SIG-M5 treated with dmso at 0.1 percent for 504 hours (cell line): ENCODE measurements at regions not wholly inside any gene's neighbourhood (a gene's known extent, or its start where the extent isn't known, plus 50 kb on each side); places are given as distances from the start of the nearest gene placed in this dataset.

Experiments used
- DNase-seq: peaks from one replicate; lab custom pipeline; 2025; ENCODE audit not compliant: unreplicated experiment; lab: John Stamatoyannopoulos, UW

- no peak for DNase-seq
Observed at GRCh38 chr22:49324527-49325491, 502.9 kb downstream of the BRD1 start.

DNA sequence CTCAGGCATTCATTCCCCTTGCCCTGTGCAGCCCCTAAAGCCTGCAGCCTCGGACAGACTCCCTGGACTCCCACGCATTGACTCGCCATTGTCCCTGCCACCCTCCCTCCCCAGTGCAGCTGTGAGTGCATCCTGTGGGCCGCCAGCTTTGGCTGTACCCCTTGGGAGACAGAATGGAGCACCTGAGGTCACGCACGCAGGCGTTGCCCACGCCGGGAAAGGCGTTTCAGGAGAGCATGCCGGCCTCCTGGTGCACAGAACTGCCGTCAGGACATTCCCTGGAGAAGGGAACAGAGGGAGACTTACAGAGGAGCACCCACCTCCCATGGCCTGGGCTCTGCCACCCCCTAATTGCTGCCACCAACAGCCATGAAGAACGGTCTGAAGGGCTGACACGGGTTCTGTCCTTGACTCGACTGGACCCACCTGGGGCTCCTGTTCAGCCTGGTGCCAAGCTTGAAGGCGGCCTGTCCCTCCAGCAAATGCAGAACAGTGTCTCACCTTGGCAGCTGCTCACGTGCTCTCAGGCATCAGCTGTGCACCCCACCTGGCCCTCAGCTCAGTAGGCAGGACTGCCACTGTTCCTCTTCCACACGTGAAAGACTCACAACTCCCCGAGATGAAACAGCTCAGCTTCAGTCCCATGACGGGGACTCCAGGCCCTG is 503.8 kb downstream of the BRD1 start:
- DNase-seq: no peak

DNA sequence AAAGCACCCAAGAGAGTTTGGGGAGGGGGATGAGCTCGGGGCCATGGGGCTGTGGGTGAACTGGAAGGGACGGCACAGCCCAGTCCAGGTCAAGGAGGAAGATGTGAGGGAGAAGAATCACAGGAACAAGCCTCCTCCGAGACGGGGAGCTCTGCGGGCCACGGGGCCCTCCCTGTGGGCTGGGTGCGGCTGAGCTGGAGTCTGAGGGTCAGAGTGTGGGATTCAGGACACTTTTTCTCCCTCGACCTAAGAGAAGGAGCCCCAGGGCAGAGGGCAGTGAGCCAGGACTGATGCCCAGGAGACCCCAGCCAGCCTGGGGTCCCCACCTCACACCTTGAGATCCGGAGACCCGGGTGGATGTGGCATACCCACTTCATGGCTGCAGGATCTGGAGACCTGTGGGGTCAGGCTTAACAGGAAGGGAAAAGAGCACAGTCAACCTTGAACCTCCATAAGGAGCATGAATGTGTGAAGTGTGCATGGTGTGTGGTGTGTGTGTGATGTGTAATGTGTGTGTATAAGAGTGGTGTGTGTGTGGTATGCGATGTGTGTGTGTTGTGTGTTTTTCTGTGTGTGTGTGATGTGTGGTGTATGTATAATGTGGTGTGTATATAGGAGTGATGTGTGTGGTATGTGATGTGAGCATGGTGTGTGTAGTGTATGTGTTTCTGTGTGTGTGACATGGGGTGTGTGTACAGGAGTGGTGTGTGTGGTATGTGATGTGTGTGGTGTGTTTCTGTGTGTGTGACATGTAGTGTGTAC is 504.6 kb downstream of the BRD1 start:
- no peak for DNase-seq

DNA sequence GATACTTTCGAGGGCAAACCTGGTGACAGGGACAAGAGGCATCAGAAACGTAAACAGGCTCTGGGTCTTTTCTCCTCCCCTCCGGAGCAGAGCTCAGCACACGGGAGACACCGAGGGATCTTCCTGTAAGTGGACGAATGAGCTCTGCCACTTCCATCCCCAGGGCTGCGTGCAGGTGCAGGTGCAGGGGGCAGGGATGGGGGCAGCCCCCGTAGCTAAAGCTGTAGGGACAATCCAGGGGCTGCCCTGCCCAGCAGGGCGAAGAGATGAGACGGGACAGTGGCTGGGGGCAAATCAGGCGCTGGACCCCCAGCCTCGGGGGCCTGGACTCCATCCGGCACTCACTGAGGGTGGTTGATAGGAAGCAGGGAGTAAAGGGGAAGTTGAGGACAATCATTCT is 505.4 kb downstream of the BRD1 start:
- DNase-seq: no peak

GRCh38 chr22:49321477-49322055 is 506.1 kb downstream of the BRD1 start:
- no peak for DNase-seq

DNA sequence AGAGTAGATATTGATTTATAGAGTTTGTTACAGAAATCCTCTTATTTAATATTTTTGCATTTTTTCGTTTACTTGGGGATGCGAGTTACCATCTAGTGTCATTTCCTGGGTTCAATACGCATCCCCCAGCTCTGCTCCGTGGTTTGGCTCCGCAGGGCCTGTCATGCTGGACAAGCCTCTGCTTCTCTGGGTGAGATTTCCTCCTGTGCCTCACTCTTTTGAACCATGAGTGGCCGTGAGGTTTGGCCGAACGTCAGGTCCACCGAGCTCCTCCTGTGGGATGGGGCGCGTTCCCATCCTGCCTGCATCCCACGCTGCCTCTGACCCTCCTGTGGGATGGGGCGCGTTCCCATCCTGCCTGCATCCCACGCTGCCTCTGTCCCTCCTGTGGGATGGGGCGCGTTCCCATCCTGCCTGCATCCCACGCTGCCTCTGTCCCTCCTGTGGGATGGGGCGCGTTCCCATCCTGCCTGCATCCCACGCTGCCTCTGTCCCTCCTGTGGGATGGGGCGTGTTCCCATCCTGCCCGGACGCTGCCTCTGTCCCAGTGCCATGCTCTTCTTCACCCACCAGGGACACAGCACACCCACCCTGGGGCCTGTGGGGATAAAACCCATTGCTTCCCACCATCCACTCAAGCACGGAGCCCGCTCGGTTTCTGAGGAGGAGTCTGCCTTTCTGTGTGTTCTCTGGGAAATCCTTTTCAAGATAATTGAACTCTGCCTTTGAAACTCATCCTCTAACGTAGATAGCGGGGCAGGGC is 506.8 kb downstream of the BRD1 start:
- DNase-seq: no peak

GRCh38 chr22:49317369-49317768 is 510.3 kb downstream of the BRD1 start:
- no peak for DNase-seq

GRCh38 chr22:49312601-49313000 is 515.1 kb downstream of the BRD1 start:
- no peak for DNase-seq

DNA sequence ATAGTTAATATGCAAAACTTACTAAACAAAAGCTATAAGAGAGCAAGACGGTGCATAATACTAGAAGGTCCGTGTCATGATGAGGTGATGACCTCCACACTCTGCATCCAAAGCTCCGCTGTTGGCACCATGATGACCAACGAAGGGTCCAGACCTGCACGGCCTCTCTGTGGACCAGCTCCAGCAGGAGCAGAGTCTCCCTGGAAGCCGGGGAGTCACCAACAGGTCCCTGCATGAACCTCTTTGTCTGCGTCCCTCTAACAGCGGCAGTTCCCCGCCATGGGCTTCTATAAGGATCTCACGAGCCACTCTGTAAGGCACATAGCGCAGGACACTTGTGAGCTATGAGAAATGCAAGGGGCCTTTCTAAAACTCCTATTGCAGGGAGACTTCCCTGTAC is 517.3 kb downstream of the BRD1 start:
- DNase-seq: no peak

DNA sequence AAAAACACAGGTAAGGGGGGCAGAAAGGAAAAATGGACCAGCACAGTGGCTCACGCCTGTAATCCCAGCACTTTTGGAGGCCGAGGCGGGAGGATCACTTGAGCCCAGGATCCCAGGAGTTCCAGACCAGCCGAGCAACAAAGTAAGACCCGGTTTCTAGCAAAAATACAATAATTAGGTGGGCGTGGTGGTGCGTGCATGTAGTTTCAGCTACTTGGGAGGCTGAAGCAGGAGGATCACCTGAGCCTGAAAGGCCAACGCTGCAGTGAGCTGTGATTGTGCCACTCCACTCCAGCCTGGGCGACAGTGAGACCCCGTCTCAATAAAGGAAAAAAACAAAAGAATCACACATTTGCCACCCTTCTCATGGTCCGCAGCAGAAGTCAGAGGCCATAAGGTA is 519.4 kb downstream of the BRD1 start:
- DNase-seq: no peak

GRCh38 chr22:49307870-49308269 is 519.8 kb downstream of the BRD1 start:
- DNase-seq: no peak

GRCh38 chr22:49307481-49307830 is 520.2 kb downstream of the BRD1 start:
- no peak for DNase-seq

DNA sequence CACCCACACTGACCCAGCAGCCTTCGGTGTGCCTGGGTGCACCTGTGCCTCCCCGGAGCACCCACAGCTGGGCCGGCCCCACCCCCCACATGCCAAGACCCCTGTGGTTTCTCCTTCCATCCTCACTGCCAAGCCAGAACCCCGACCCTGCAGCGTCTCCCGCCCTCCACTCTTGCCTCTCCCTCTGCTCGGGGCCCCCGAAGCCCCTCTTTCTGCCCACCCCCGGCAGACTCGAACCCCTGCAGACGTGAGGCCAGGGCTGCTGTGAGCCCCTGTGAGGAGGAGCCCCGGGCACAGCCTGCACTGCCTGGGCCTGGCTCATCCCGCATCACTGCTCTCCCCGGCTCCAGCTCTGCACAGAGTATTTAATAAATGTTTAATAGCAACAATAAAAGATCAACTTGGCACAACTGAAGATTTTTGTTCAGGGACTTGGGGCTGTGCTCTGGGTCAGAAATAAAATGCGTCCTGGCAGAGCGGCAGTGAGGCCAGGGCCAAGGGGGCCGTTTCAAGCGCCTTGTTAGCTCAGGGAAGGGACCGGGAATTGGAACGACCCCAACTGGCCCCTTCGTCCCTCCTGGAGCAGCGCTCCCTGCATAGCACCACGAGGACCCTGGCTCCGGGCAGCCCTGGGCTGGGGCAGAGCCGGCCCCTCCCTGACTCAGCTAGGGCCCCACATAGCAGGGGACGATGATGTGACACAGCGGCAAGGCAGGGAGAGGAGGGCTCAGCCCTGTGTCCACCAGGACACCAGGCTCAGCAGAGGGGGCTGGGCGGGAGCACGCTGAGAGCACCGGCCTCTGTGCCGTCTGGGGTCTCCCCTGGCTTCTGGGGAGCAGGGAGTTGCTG is 520.8 kb downstream of the BRD1 start:
- no peak for DNase-seq

- DNase-seq: no peak
Observed at GRCh38 chr22:49305966-49306631, 521.6 kb downstream of the BRD1 start.

DNA sequence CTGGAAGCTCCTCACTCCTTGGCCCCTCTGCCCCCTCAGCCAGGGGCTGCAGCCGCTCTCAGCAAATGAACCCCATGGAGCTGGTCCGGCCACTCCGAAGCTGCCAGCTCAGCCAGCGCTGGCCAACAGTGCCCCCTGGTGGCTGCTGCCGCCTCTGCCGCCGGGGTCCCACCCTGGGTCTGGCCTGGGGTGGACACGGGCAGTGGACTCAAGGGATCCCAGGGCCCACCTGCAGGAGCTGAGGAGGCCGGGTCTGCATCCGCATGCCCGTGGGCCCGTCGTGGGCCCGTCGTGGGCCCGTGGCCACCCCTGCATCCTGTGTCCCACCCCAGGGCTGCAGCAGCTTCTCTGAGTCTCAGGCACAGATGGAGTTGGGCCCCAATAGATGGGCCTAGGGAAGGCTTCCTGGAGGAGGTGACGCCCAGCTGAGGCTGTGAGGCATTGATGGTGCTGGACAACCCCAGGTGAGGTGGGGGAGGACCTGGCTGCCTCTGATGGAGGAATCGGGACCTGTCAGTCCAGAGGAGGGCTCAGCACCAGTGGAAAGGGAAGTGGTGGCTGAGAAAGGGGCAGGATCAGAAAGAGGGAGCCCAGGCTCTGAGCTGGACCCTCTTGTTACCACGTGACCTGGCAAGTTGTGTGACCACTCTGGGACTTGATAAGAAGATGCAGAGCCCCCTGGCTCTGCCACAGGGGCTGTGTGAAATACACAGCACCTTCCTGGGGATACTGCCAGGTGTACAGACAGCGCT is 522.3 kb downstream of the BRD1 start:
- DNase-seq: no peak

- no peak for DNase-seq
Observed at GRCh38 chr22:49303781-49304461, 523.8 kb downstream of the BRD1 start.

DNA sequence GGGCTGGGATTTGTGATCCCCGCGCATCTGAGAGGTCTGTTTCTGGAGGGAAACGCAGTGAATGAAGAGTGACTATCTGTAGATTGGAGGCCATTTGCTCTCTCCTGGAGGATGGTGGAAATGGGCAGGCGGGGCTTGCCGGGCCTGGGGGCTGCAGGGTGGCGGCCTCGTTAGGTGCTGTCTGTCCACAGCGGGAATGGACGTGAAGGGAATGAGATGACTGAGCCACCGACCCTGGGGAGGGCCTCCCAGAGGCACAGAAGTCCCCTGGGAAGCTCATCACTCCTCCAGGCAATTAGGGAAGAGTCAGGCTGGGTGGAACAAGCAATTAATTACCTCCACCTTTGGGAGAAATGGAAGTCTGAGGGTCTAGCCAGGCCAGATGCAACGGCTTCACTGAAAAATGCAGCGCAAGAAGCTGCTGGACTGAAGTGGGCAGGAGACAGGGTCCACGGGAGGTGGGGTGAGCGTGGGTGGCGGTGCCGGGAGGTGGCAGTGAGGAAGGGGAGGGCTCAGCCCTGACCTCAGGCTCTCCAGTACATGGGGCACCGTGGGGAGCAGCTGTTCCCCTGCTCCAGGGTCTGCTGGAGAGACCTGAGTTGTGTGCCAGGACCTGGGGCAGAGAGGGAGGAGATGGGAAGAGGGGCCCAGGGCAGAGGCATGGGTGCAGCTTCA is 524.5 kb downstream of the BRD1 start:
- no peak for DNase-seq
